Activated naive CD4-positive, alpha-beta T cell treated with anti-CD3 and anti-CD28 coated beads, Interleukin-2, amount 10 ng/mL, durations not matched to agents 7 days and 5 days (primary cell): ENCODE measurements at regions not wholly inside any gene's neighbourhood (a gene's known extent, or its start where the extent isn't known, plus 50 kb on each side); places are given as distances from the start of the nearest gene placed in this dataset.
A peak's percentile ranks its signal among the peaks of the same experiment; 100 is the strongest.
"Not testable (repeated sequence)": the region's sequence is repeated elsewhere in the genome, so short reads cannot be mapped to it uniquely, and the experiment has no call there.

Source experiments
- CTCF ChIA-PET: fragments of 350-600 bp; sonication (Branson Sonifier 250); formaldehyde crosslinking; loops from one replicate; lab custom pipeline; 2021; ENCODE audit warnings: antibody characterized with exemption; lab: Charles Lee
- DNase-seq: peaks from one replicate; pipeline ENCODE4 v3.0.0-alpha.2; 2020
- H3K27ac Mint-ChIP-seq: one replicate; pipeline ENCODE4 v1.8.0; 2021; ENCODE audit warnings: mild to moderate bottlenecking, moderate library complexity, mixed read lengths
- H3K27me3 Mint-ChIP-seq: one replicate; pipeline ENCODE4 v1.8.0; 2021; ENCODE audit warnings: mild to moderate bottlenecking, mixed read lengths
- H3K36me3 Mint-ChIP-seq: one replicate; pipeline ENCODE4 v1.8.0; 2021; ENCODE audit warnings: mixed read lengths
- H3K4me1 Mint-ChIP-seq: one replicate; pipeline ENCODE4 v1.8.0; 2021; ENCODE audit warnings: mixed read lengths
- H3K4me3 Mint-ChIP-seq: one replicate; pipeline ENCODE4 v1.8.0; 2021; ENCODE audit warnings: mild to moderate bottlenecking, moderate library complexity, mixed read lengths
- H3K9me3 Mint-ChIP-seq: one replicate; pipeline ENCODE4 v1.8.0; 2021; ENCODE audit warnings: mixed read lengths

DNA sequence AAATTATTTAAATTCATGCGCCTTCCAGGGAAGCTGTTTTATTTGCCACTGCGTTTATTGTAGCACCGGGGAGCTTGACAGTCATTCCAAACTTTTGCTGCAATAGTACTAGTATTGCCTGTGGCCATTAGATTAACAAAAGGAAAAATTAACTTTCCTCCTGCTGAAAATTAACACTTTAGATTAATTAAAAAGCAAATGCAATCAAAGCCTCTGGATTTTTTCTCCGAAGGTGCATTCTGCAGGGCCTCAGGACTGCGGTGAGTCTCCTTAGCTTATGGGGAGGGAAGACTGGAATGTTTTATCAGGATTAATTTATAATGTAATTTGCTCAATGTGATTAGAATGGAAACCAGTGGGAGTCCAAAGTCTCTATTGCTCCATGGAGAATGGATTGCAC is 456.4 kb upstream of the CFAP20DC start:
- Mint-ChIP-seq H3K36me3 (peaks cover 3% of the 10 kb centered on the region), H3K27me3 (no peaks in the 10 kb centered on the region), H3K4me1 (no peaks in the 10 kb centered on the region), H3K4me3 (no peak overlapping the region), H3K27ac (no peak overlapping the region), H3K9me3 (peaks cover 3% of the 10 kb centered on the region)
- CTCF ChIA-PET = no interaction called here
- DNase-seq = no peak

- Mint-ChIP-seq H3K4me3 (no peak overlapping the region), H3K4me1 (no peaks in the 10 kb centered on the region), H3K36me3 (peaks cover 3% of the 10 kb centered on the region), H3K27ac (no peak overlapping the region), H3K9me3 (peaks cover 6% of the 10 kb centered on the region), H3K27me3 (no peaks in the 10 kb centered on the region)
- DNase-seq = no peak
- CTCF ChIA-PET = no interaction called here
Observed at GRCh38 chr3:59503441-59503840, 453.6 kb upstream of the CFAP20DC start.

DNA sequence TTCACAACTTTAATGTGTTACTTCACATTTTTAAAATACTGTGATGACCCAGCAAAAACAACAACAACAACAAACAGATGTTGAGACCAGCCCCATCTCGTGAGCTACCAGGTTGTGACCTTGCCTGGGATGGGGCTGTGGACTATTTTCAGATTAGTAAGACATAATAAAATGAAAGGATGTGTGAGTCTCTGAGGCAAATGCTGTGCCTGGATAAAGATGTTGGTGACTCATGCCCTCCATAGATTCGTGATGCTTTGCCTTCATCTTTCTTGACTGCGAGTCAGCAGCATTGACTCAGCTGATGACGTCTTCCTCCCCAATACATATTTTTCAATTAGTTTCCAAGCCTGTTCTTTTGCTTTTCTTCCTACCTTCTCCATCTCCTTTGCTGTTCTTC is 453.0 kb upstream of the CFAP20DC start:
- Mint-ChIP-seq H3K27me3 (no peaks in the 10 kb centered on the region), H3K27ac (no peak overlapping the region), H3K4me3 (no peak overlapping the region), H3K4me1 (no peaks in the 10 kb centered on the region), H3K9me3 (peaks cover 6% of the 10 kb centered on the region), H3K36me3 (peaks cover 3% of the 10 kb centered on the region)
- DNase-seq = no peak
- CTCF ChIA-PET = interaction anchor here (0.8 to 1.3 kb wide), 2 partner anchors 25 to 54 kb away, joined by 3 to 4 read pairs; no protein-coding TSS in a partner anchor

DNA sequence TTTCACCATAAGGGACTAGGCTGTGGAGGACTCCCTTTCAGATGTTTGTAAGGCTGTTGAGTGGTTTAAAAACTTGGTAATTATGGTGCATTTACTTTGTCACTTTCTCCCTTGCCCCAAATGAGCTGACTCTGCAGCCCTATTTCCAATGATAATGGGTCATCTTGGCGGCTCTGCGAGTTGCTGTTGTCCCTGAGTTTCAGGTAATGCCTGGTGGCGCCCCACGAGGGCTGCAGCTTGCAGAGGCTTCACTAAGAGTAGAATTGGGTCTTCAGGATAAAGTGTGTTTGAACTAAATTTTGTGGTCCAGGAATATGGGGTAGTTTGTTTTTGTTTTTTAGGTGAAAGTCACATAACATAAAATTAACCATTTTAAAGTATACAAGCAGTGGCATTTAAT is 450.1 kb upstream of the CFAP20DC start:
- Mint-ChIP-seq H3K36me3 (peaks cover 3% of the 10 kb centered on the region), H3K27me3 (no peaks in the 10 kb centered on the region), H3K9me3 (peaks cover 6% of the 10 kb centered on the region), H3K4me3 (no peak overlapping the region), H3K4me1 (no peaks in the 10 kb centered on the region), H3K27ac (no peak overlapping the region)
- CTCF ChIA-PET = no interaction called here
- DNase-seq = no peak

GRCh38 chr3:59499000-59499399 is 449.2 kb upstream of the CFAP20DC start:
- Mint-ChIP-seq H3K27ac (no peak overlapping the region), H3K27me3 (no peaks in the 10 kb centered on the region), H3K4me1 (no peaks in the 10 kb centered on the region), H3K36me3 (peaks cover 3% of the 10 kb centered on the region), H3K9me3 (peaks cover 6% of the 10 kb centered on the region), H3K4me3 (no peak overlapping the region)
- DNase-seq = no peak
- CTCF ChIA-PET = no interaction called here

- H3K9me3 Mint-ChIP-seq = peaks cover 2% of the 10 kb centered on the region
- H3K27me3 Mint-ChIP-seq = no peaks in the 10 kb centered on the region
- no peak overlapping the region for H3K4me3 Mint-ChIP-seq
- H3K27ac Mint-ChIP-seq = no peak overlapping the region
- no peak for DNase-seq
- no peaks in the 10 kb centered on the region for H3K4me1 Mint-ChIP-seq
- CTCF ChIA-PET = no interaction called here
- H3K36me3 Mint-ChIP-seq = no peaks in the 10 kb centered on the region
Observed at GRCh38 chr3:59496250-59496649, 446.4 kb upstream of the CFAP20DC start.

DNA sequence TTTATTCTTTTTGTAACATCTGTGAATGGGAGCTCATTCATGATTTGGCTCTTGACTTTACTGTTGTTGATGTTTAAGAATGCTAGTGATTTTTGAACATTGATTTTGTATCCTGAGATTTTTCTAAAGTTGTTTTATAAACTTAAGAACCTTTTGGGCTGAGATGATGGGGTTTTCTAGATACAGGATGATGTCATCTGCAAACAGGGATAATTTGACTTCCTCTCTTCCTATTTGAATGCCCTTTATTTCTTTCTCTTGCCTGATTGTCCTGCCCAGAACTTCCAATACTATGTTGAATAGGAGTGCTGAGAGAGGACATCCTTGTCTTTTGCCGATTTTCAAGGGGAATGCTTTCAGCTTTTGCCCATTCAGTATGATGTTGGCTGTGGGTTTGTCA is 445.1 kb upstream of the CFAP20DC start:
- H3K36me3 Mint-ChIP-seq, H3K4me1 Mint-ChIP-seq, H3K27me3 Mint-ChIP-seq, DNase-seq, H3K27ac Mint-ChIP-seq, CTCF ChIA-PET, H3K4me3 Mint-ChIP-seq: not testable (repeated sequence)
- peaks cover 10% of the 10 kb centered on the region for H3K9me3 Mint-ChIP-seq

- CTCF ChIA-PET = no interaction called here
- no peak for DNase-seq
- Mint-ChIP-seq H3K27me3 (no peaks in the 10 kb centered on the region), H3K36me3 (peaks cover 7% of the 10 kb centered on the region), H3K4me1 (peaks cover 15% of the 10 kb centered on the region), H3K4me3 (no peak overlapping the region), H3K9me3 (peaks cover 23% of the 10 kb centered on the region), H3K27ac (no peak overlapping the region)
Observed at GRCh38 chr3:59486520-59486919, 436.7 kb upstream of the CFAP20DC start.

DNA sequence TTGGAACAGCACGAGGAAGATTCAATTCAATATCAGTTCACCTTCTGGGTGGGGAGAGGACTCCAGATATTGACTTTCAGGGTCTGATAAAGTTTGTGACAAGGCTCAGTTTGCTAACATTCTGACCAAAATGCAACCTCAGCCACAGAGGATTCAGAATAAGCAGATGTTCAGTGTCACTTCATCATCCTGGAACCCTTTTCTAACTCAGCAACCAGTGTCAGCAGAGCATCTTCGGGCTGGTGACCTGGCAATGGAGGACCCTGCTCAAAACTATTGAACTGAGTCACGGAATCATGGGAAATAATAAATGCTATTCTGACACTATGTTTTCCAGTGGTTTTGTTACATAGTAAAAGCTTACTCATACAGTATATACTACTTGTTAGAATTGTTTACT is 433.4 kb upstream of the CFAP20DC start:
- Mint-ChIP-seq H3K9me3 (peaks cover 7% of the 10 kb centered on the region), H3K27me3 (no peaks in the 10 kb centered on the region), H3K27ac (no peak overlapping the region), H3K4me1 (peaks cover 26% of the 10 kb centered on the region), H3K36me3 (peaks cover 6% of the 10 kb centered on the region), H3K4me3 (no peak overlapping the region)
- no peak for DNase-seq
- CTCF ChIA-PET = no interaction called here

GRCh38 chr3:59482684-59483083 is 432.9 kb upstream of the CFAP20DC start:
- no peaks in the 10 kb centered on the region for H3K27me3 Mint-ChIP-seq
- H3K36me3 Mint-ChIP-seq = peaks cover 1% of the 10 kb centered on the region
- H3K27ac Mint-ChIP-seq = no peak overlapping the region
- no peak overlapping the region for H3K4me3 Mint-ChIP-seq
- DNase-seq = no peak
- CTCF ChIA-PET = no interaction called here
- peaks cover 21% of the 10 kb centered on the region for H3K4me1 Mint-ChIP-seq
- peaks cover 2% of the 10 kb centered on the region for H3K9me3 Mint-ChIP-seq

DNA sequence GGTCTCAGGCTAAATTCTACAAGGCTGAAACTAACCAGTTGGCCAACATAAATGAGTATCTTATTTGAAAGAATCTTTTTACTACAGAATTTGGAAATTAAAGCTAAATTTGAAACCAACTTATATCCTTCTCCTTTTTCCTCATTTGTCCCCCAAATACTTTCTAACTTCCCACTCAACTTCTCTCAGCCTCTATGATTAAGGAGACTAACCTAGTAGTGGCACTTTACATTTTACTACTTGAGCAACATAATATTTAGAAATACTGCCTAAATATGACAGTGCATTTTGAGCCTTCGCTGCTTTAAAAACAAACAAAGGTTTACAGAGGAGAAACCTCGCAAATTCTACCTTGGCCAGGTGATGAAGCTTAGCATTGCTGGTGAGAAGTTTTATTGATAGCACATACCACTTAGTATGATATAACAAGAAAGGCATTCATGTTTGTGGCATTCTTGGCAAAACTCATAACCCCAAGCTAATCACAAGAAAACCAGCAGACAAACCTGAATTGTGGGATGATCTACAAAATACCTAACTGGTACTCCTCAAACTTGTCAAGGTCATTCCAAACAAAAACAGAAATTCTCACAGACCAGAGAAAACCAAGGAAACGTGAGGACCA is 432.1 kb upstream of the CFAP20DC start:
- no peak overlapping the region for H3K4me3 Mint-ChIP-seq
- peaks cover 18% of the 10 kb centered on the region for H3K4me1 Mint-ChIP-seq
- peaks cover 1% of the 10 kb centered on the region for H3K36me3 Mint-ChIP-seq
- H3K9me3 Mint-ChIP-seq = no peaks in the 10 kb centered on the region
- H3K27ac Mint-ChIP-seq = no peak overlapping the region
- CTCF ChIA-PET = no interaction called here
- no peaks in the 10 kb centered on the region for H3K27me3 Mint-ChIP-seq
- DNase-seq = no peak

DNA sequence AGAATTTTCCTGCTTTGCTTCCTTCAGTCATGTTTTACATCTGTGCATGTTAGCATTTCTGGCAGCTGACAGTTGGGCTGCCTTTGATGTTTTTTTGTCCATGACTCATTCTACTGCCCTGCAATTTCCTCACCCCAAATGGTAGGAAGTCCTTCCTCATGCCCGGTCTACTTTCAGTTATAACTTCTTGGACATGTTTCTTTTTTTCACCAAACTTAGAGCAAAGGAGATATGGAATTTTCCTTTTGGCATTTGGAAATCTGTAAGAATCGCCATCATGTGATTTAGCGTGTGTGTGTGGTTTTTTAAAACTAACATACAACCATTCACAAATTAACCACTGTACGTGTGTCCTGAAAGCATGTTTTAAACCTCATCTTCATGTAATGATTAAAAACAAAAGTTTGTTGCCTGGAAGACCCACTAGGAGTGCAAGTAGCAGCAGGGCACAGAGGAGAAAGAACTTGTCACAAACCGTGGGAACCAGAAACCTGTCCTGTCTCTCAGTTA is 430.7 kb upstream of the CFAP20DC start:
- peaks cover 14% of the 10 kb centered on the region for H3K4me1 Mint-ChIP-seq
- no peaks in the 10 kb centered on the region for H3K27me3 Mint-ChIP-seq
- no peak for DNase-seq
- no peak overlapping the region for H3K27ac Mint-ChIP-seq
- CTCF ChIA-PET = no interaction called here
- no peak overlapping the region for H3K4me3 Mint-ChIP-seq
- no peaks in the 10 kb centered on the region for H3K9me3 Mint-ChIP-seq
- H3K36me3 Mint-ChIP-seq = no peaks in the 10 kb centered on the region

- H3K27ac Mint-ChIP-seq = no peak overlapping the region
- H3K27me3 Mint-ChIP-seq = no peaks in the 10 kb centered on the region
- H3K4me1 Mint-ChIP-seq = peaks cover 25% of the 10 kb centered on the region
- H3K36me3 Mint-ChIP-seq = peaks cover 14% of the 10 kb centered on the region
- DNase-seq = no peak
- H3K4me3 Mint-ChIP-seq = no peak overlapping the region
- CTCF ChIA-PET = no interaction called here
- H3K9me3 Mint-ChIP-seq = peaks cover 35% of the 10 kb centered on the region
Observed at GRCh38 chr3:59473636-59474035, 423.8 kb upstream of the CFAP20DC start.

- Mint-ChIP-seq H3K9me3 (peaks cover 35% of the 10 kb centered on the region), H3K27me3 (no peaks in the 10 kb centered on the region), H3K27ac (no peak overlapping the region), H3K4me3 (no peak overlapping the region), H3K36me3 (peaks cover 14% of the 10 kb centered on the region), H3K4me1 (peaks cover 25% of the 10 kb centered on the region)
- CTCF ChIA-PET = no interaction called here
- DNase-seq = no peak
Observed at GRCh38 chr3:59472541-59472940, 422.7 kb upstream of the CFAP20DC start.

DNA sequence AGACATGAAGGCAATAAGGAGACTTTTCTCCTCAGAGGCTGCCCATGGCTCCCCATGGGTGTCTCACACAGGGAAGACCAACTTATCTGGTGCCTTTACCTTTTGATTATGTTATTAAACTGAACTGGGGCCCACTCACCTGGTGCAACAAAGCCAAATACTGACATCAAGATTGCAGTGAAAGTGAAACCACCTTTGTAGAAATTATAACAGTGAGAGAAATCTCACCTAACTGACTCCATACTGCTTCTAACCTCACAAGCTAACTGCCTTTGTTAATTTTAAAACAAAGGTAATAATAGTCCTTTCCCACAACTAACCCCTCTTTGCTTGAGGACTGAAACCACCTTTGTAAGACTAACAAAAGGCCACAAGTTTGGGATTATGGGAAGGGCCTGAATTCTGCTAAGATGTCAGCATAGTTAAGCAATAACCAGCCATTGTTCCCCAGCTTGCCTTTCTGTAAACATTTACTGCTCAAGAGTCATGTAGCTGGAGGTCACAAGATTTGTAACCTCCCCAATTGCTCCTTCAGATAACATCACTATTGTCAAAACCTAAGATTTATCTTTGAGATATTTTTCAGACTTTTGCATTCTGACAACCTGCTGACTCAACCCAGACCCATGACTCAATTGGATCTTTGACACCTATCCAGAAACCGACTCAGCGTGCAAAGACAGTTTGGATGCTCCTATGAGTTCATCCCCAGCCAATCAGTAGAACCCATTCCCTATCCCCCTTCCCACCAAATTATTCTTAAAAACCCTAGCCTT is 420.3 kb upstream of the CFAP20DC start:
- Mint-ChIP-seq H3K4me3 (no peak overlapping the region), H3K4me1 (peaks cover 25% of the 10 kb centered on the region), H3K27me3 (no peaks in the 10 kb centered on the region), H3K9me3 (peaks cover 35% of the 10 kb centered on the region), H3K36me3 (peaks cover 14% of the 10 kb centered on the region), H3K27ac (peak overlapping the region; percentile 67)
- no peak for DNase-seq
- CTCF ChIA-PET = no interaction called here
